ENCODE measurements at regions not wholly inside any gene's neighbourhood (a gene's known extent, or its start where the extent isn't known, plus 50 kb on each side); places are given as distances from the start of the nearest gene placed in this dataset.

- DNase-seq: no peak
- peaks cover 0 to 17% (median 2%) of the 10 kb centered on the region in 8 donors for H3K9me3 ChIP-seq
- intact Hi-C loops (cut with DNase I; ENCODE audit: low total_unique reads): no loop called here
- 75 to 89% (median 86%) methylated on average over 8 of the region's 8 CpGs for whole genome bisulfite sequencing, 5 donors
- H3K4me1 ChIP-seq: no peaks in the 10 kb centered on the region
- no peak for TF ChIP-seq POLR2AphosphoS5 (IDR thresholded peaks at IDR 0.05)
- no peak for TF ChIP-seq POLR2A (IDR thresholded peaks at IDR 0.05)
- TF ChIP-seq CTCF (IDR thresholded peaks at IDR 0.05 in 8 of 11, conservative IDR thresholded peaks at IDR 0.05 in 3 of 11): no peak
- H3K36me3 ChIP-seq: no peaks in the 10 kb centered on the region
- H3K4me3 ChIP-seq: no peak overlapping the region
- no peak overlapping the region for H3K27ac ChIP-seq
- H3K27me3 ChIP-seq (replicated peaks in 1 of 7): no peaks in the 10 kb centered on the region
These were observed 1388.8 kb downstream of the AMY1C start for GRCh38 chr1:105138458-105138893.

GRCh38 chr1:105172788-105173187 is 1423.1 kb downstream of the AMY1C start:
- Histone ChIP-seq H3K4me1 (no peaks in the 10 kb centered on the region), H3K27me3 (replicated peaks in 1 of 7) (no peaks in the 10 kb centered on the region), H3K4me3 (no peak overlapping the region), H3K36me3 (no peaks in the 10 kb centered on the region), H3K9me3 (peaks cover 0 to 6% (median 0%) of the 10 kb centered on the region in 8 donors), H3K27ac (no peak overlapping the region)
- DNase-seq: no peak
- 60 to 71% (median 65%) methylated on average over 3 of the region's 3 CpGs for WGBS, 5 donors
- TF ChIP-seq POLR2AphosphoS5 (IDR thresholded peaks at IDR 0.05) (no peak), CTCF (IDR thresholded peaks at IDR 0.05 in 8 of 11, conservative IDR thresholded peaks at IDR 0.05 in 3 of 11) (no peak), POLR2A (IDR thresholded peaks at IDR 0.05) (no peak)
- intact Hi-C loops (cut with DNase I; ENCODE audit: low total_unique reads): no loop called here

GRCh38 chr1:105180789-105181188 is 1431.1 kb downstream of the AMY1C start:
- H3K27ac ChIP-seq: no peak overlapping the region
- no peak overlapping the region for H3K4me3 ChIP-seq
- no peaks in the 10 kb centered on the region for H3K27me3 ChIP-seq (replicated peaks in 1 of 7)
- no peak for DNase-seq
- H3K9me3 ChIP-seq: peaks cover 0 to 9% (median 3%) of the 10 kb centered on the region in 8 donors
- intact Hi-C loops (cut with DNase I; ENCODE audit: low total_unique reads): no loop called here
- no peaks in the 10 kb centered on the region for H3K4me1 ChIP-seq
- no peaks in the 10 kb centered on the region for H3K36me3 ChIP-seq
- TF ChIP-seq CTCF (IDR thresholded peaks at IDR 0.05 in 8 of 11, conservative IDR thresholded peaks at IDR 0.05 in 3 of 11): no peak
- TF ChIP-seq POLR2AphosphoS5 (IDR thresholded peaks at IDR 0.05): no peak
- no peak for TF ChIP-seq POLR2A (IDR thresholded peaks at IDR 0.05)
- WGBS, 5 donors: 67 to 84% (median 76%) methylated on average over 1 of the region's 1 CpG

GRCh38 chr1:105204836-105205371 is 1455.2 kb downstream of the AMY1C start:
- Histone ChIP-seq H3K4me3 (no peak overlapping the region), H3K27me3 (replicated peaks in 1 of 7) (no peaks in the 10 kb centered on the region), H3K9me3 (peaks cover 0 to 70% (median 24%) of the 10 kb centered on the region in 8 donors), H3K27ac (no peak overlapping the region), H3K36me3 (no peaks in the 10 kb centered on the region), H3K4me1 (no peaks in the 10 kb centered on the region)
- TF ChIP-seq POLR2AphosphoS5 (IDR thresholded peaks at IDR 0.05) (no peak), CTCF (IDR thresholded peaks at IDR 0.05 in 8 of 11, conservative IDR thresholded peaks at IDR 0.05 in 3 of 11) (no peak), POLR2A (IDR thresholded peaks at IDR 0.05) (no peak)
- no peak for DNase-seq
- 81 to 92% (median 89%) methylated on average over 5 of the region's 5 CpGs for WGBS, 5 donors
- intact Hi-C loops (cut with DNase I; ENCODE audit: low total_unique reads): no loop called here
